DND-41 (cell line): ENCODE measurements at regions not wholly inside any gene's neighbourhood (a gene's known extent, or its start where the extent isn't known, plus 50 kb on each side); places are given as distances from the start of the nearest gene placed in this dataset.

Experiments
- ATAC-seq: fragments of 200-7000 bp; cut with Tn5 transposase; 3 replicates; pipeline ENCODE4 v1.9.1; 2021; ENCODE audit warnings: low read depth; ENCODE audit not compliant: insufficient read depth
- DNase-seq: peaks from one replicate; pipeline ENCODE4 v3.0.0-alpha.2; 2020
- H2AFZ ChIP-seq: 2 replicates; pipeline ENCODE4 v1.6.0; 2012; ENCODE audit warnings: low read depth, low read length
- H3K27ac ChIP-seq: 2 replicates; pipeline ENCODE4 v1.5.1; 2012; ENCODE audit warnings: low read length, inconsistent platforms
- H3K27me3 ChIP-seq: fragments of 200-600 bp; sonication (generic); 2 replicates; pipeline ENCODE4 v1.6.0; 2012; ENCODE audit warnings: low read length, mild to moderate bottlenecking, inconsistent platforms; ENCODE audit not compliant: insufficient read depth, poor library complexity
- H3K36me3 ChIP-seq: 2 replicates; pipeline ENCODE4 v1.5.1; 2012; ENCODE audit warnings: low read length, inconsistent platforms; ENCODE audit not compliant: insufficient read depth
- H3K4me1 ChIP-seq: 2 replicates; pipeline ENCODE4 v1.5.1; 2012; ENCODE audit warnings: mild to moderate bottlenecking, low read length; ENCODE audit not compliant: insufficient read depth
- H3K4me2 ChIP-seq: 2 replicates; pipeline ENCODE4 v1.6.0; 2012; ENCODE audit warnings: mild to moderate bottlenecking, moderate library complexity, low read length, inconsistent platforms; ENCODE audit not compliant: insufficient read depth
- H3K4me3 ChIP-seq, 2 experiments: fragments of 200-600 bp in 1 of 2; shearing (Covaris generic) in 1 of 2; 2 replicates each; pipeline ENCODE4 v1.5.1; 2012 to 2016; ENCODE audit warnings: inconsistent platforms in 2 of 2, low read length in 2 of 2, mild to moderate bottlenecking in 2 of 2, low read depth in 1 of 2, moderate library complexity in 1 of 2
- H3K79me2 ChIP-seq: 2 replicates; pipeline ENCODE4 v1.6.0; 2012; ENCODE audit warnings: low read length, inconsistent platforms; ENCODE audit not compliant: insufficient read depth
- H3K9ac ChIP-seq: 2 replicates; pipeline ENCODE4 v1.6.0; 2012; ENCODE audit warnings: low read depth, mild to moderate bottlenecking, inconsistent platforms, low read length, moderate library complexity
- H3K9me3 ChIP-seq: 2 replicates; pipeline ENCODE4 v1.5.1; 2012; ENCODE audit warnings: low read length, moderate library complexity, mild to moderate bottlenecking, inconsistent platforms; ENCODE audit not compliant: insufficient read depth, severe bottlenecking
- H4K20me1 ChIP-seq: 2 replicates; pipeline ENCODE4 v1.6.0; 2012; ENCODE audit warnings: low read length; ENCODE audit not compliant: insufficient read depth
- EZH2 ChIP-seq: IDR thresholded peaks from 3 replicates; pipeline ENCODE4 v1.6.1; 2012; ENCODE audit warnings: borderline replicate concordance, low read depth, mild to moderate bottlenecking, moderate library complexity, low read length, inconsistent platforms; ENCODE audit not compliant: severe bottlenecking
- TF ChIP-seq, protein P1 (sequence below): IDR thresholded peaks from 2 replicates; pipeline ENCODE4 v1.5.1; 2012; ENCODE audit warnings: borderline replicate concordance, low read length, moderate library complexity, mild to moderate bottlenecking; ENCODE audit not compliant: poor library complexity, severe bottlenecking; ENCODE audit errors: extremely low read depth

DNA sequence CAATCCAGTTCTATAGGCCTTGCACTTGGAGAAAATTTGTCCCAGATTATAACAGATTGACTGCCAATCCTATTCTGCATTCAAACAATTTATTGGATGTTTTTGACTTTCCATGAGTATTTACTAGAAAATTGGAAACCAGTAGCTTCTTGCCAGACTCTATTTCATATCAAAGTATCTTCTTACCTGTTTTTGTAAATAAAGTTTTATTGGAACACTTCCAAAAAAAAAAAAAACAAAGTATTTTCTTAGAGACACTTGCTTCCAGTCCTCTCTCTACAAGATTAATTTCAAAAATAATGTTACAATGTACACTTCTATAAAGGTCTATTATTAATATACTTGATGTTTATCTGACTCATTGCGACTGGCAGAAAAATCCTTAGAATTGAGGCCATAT is 209.2 kb upstream of the PCDH9 start:
- no peaks in the 10 kb centered on the region for H3K27me3 ChIP-seq
- TF ChIP-seq, protein P1, sequence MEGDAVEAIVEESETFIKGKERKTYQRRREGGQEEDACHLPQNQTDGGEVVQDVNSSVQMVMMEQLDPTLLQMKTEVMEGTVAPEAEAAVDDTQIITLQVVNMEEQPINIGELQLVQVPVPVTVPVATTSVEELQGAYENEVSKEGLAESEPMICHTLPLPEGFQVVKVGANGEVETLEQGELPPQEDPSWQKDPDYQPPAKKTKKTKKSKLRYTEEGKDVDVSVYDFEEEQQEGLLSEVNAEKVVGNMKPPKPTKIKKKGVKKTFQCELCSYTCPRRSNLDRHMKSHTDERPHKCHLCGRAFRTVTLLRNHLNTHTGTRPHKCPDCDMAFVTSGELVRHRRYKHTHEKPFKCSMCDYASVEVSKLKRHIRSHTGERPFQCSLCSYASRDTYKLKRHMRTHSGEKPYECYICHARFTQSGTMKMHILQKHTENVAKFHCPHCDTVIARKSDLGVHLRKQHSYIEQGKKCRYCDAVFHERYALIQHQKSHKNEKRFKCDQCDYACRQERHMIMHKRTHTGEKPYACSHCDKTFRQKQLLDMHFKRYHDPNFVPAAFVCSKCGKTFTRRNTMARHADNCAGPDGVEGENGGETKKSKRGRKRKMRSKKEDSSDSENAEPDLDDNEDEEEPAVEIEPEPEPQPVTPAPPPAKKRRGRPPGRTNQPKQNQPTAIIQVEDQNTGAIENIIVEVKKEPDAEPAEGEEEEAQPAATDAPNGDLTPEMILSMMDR: no peak
- no peak for TF ChIP-seq EZH2
- no peaks in the 10 kb centered on the region for H3K36me3 ChIP-seq
- H4K20me1 ChIP-seq: no peaks in the 10 kb centered on the region
- no peaks in the 10 kb centered on the region for H3K79me2 ChIP-seq
- no peak overlapping the region for H3K4me3 ChIP-seq
- H3K27ac ChIP-seq: no peak overlapping the region
- ATAC-seq (no peak), DNase-seq (no peak)
- H3K9ac ChIP-seq: no peak overlapping the region
- no peak overlapping the region for H2AFZ ChIP-seq
- H3K9me3 ChIP-seq: no peaks in the 10 kb centered on the region
- H3K4me2 ChIP-seq: no peak overlapping the region
- no peaks in the 10 kb centered on the region for H3K4me1 ChIP-seq

GRCh38 chr13:67438465-67438864 is 208.3 kb upstream of the PCDH9 start:
- Histone ChIP-seq H3K27ac (no peak overlapping the region), H3K9me3 (no peaks in the 10 kb centered on the region), H3K4me2 (no peak overlapping the region), H3K27me3 (no peaks in the 10 kb centered on the region), H3K9ac (no peak overlapping the region), H3K4me1 (no peaks in the 10 kb centered on the region), H4K20me1 (no peaks in the 10 kb centered on the region), H3K79me2 (no peaks in the 10 kb centered on the region), H3K4me3 (no peak overlapping the region), H2AFZ (no peak overlapping the region), H3K36me3 (no peaks in the 10 kb centered on the region)
- no peak for TF ChIP-seq EZH2
- TF ChIP-seq, protein P1: peak; percentile 12
- DNase-seq (no peak), ATAC-seq (no peak)

DNA sequence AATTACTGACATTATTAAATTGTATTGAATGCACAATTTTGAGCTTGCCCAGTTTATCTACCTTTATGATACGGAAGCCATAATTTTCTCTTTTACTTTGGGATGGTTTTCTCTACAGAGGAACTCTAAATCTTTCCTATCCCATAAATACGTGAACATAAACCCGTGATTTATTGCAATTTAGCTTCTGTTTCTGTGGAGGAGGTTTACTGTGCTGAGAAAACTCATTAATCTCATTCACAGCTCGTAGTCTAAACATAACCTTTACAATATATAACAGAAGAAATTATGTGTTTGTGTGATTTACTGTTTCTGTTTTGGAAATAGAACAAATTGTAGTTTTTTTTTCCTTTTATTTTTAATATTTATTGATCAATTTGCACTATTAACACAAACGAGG is 207.1 kb upstream of the PCDH9 start:
- TF ChIP-seq EZH2: no peak
- TF ChIP-seq, protein P1: no peak
- Histone ChIP-seq H3K9ac (no peak overlapping the region), H3K36me3 (no peaks in the 10 kb centered on the region)

GRCh38 chr13:67421475-67421874 is 191.3 kb upstream of the PCDH9 start:
- no peak for ATAC-seq
- Histone ChIP-seq H3K4me3 (no peak overlapping the region), H3K27me3 (no peaks in the 10 kb centered on the region), H3K4me2 (no peak overlapping the region), H3K27ac (no peak overlapping the region), H3K36me3 (no peaks in the 10 kb centered on the region), H3K79me2 (no peaks in the 10 kb centered on the region), H3K9ac (no peak overlapping the region), H4K20me1 (no peaks in the 10 kb centered on the region), H3K4me1 (no peaks in the 10 kb centered on the region), H3K9me3 (no peaks in the 10 kb centered on the region), H2AFZ (no peak overlapping the region)
- no peak for DNase-seq
- TF ChIP-seq EZH2: no peak
- TF ChIP-seq, protein P1: no peak

More for the DNA sequence above, 207.1 kb upstream of the PCDH9 start:
- Histone ChIP-seq H3K27ac (no peak overlapping the region), H3K4me3 (no peak overlapping the region), H4K20me1 (no peaks in the 10 kb centered on the region), H3K79me2 (no peaks in the 10 kb centered on the region), H3K9me3 (no peaks in the 10 kb centered on the region), H3K4me1 (no peaks in the 10 kb centered on the region), H2AFZ (no peak overlapping the region), H3K27me3 (no peaks in the 10 kb centered on the region), H3K4me2 (no peak overlapping the region)
- ATAC-seq (no peak), DNase-seq (no peak)
